ENCODE measurements at regions not wholly inside any gene's neighbourhood (a gene's known extent, or its start where the extent isn't known, plus 50 kb on each side); places are given as distances from the start of the nearest gene placed in this dataset.

DNA sequence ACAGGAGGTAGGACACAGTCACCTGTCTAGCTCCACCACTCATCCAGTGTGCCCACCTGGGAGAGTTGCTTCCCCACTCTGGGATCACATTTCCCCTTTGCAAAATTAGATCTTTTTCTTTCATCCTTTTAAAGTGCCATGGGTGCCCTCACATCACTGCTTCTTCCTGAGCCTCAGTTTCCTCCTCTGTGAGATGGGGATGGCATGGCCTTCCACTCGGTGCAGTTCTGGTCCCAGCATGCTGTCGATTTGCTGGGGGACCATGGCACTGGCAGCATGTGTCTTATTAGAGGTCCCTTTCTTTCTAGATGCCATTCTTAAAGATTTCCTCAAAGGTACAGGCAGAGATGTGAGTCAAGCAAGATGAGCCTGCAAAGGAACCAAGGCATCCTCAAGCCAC lies 158.3 kb upstream of the ZMIZ1 start:
- DNase-seq (ENCODE audit: low read depth): no peak
- TF ChIP-seq, protein P1, sequence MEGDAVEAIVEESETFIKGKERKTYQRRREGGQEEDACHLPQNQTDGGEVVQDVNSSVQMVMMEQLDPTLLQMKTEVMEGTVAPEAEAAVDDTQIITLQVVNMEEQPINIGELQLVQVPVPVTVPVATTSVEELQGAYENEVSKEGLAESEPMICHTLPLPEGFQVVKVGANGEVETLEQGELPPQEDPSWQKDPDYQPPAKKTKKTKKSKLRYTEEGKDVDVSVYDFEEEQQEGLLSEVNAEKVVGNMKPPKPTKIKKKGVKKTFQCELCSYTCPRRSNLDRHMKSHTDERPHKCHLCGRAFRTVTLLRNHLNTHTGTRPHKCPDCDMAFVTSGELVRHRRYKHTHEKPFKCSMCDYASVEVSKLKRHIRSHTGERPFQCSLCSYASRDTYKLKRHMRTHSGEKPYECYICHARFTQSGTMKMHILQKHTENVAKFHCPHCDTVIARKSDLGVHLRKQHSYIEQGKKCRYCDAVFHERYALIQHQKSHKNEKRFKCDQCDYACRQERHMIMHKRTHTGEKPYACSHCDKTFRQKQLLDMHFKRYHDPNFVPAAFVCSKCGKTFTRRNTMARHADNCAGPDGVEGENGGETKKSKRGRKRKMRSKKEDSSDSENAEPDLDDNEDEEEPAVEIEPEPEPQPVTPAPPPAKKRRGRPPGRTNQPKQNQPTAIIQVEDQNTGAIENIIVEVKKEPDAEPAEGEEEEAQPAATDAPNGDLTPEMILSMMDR (IDR thresholded peaks at IDR 0.05; ENCODE audit: insufficient read depth, low read depth, low read length, missing control alignments): no peak
- H3K4me3 ChIP-seq (ENCODE audit: low read depth, low read length): no peak overlapping the region

DNA sequence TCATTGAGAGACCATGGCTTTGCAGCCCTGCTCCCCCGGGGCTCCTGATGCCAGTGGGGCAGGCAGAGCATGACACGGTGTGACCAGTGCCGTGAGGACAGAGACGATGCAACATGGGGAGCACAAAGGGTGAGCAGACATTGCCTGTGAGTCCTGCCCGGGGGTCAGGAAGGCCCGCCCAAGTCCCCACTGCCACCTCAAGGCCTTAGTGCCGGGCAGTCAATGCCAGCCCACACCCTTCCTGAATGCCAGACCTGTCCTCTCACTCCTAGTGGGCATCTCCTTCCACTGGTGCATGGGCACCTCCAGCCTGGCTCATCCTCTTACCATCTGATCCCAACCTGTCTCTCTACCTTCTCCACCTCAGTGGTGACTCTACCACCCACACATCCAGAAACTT lies 157.9 kb upstream of the ZMIZ1 start:
- no peak overlapping the region for H3K4me3 ChIP-seq (ENCODE audit: low read depth, low read length)
- DNase-seq (ENCODE audit: low read depth): no peak
- TF ChIP-seq, protein P1 (IDR thresholded peaks at IDR 0.05; ENCODE audit: insufficient read depth, low read depth, low read length, missing control alignments): no peak

DNA sequence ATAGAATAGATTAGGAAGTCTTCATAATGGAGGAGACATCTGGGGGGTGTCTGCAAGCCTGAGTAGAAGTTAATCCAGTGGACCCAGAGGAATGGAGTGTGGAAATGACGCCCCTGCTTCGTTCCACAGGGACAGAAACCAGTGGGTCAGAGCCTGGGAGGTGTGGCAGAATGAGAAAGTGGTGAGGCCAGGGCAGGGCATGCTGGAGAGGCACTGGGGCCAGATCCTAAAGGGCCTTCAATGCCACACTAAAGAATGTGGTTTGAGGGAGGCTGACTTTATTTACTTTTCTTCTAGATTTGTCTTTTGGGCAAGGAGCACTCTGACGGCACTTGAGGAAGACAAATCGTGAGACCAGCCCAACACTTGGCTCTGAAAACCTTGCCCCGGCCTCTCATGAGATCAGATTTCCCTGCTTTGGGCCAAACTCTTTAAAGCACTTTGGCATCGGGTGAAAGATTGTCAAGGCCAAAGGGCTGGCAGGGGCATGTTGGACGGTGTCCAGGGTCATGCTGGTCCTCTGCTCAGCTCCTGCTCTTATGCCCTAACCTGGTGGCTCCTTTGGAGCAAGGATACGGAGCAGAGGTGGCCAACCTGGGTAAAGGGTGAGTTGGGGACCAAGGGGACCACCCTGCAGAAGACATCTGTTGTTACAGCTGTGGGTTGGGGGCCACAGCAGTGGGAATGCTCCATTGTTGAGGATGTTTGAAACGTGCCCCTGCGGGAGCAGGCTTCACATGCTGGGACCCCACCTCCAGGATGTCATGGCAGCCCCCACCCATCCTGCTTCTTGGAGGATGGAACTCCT lies 157.0 kb upstream of the ZMIZ1 start:
- no peak overlapping the region for H3K4me3 ChIP-seq (ENCODE audit: low read depth, low read length)
- TF ChIP-seq, protein P1 (IDR thresholded peaks at IDR 0.05; ENCODE audit: insufficient read depth, low read depth, low read length, missing control alignments): no peak
- no peak for DNase-seq (ENCODE audit: low read depth)

DNA sequence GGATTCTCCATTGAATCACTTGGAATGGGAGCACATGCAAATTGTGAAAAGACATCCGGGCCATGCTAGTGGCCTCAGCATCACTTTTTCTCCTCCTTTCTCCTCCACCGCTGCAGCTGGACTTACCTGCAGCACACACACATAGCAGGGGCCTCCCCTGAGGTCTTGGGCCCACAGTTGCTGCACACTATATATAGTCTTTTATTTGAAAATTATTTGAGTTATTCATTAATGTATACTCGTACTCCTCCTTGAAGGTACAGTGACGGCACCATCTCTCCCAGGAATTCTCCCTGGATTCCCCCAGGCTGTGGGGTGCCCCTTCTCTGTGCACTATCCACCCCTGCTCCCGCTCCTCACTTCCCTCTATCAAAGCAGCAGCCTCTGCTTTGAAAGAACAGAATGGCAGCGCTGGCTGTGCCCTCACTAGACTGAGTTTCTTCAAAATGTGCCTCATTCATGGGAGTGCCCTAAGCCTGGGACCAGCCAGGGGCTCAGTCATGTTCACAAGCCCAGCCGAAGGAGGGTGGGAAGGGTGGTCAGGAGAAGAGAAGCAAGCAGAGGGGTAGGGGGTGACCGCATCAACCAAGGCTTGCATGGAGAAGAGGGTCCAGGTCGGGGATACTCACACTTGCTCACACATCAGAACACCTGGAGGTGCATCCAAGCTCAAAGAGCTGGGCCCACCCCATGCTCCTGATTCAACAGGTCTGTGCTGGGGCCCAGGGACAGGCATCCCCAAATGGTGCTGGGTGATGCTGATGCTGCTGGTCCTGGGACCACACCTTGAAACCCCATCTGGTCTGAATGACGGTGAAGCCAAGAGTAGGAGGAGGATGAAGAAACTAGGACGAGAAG lies 156.2 kb upstream of the ZMIZ1 start:
- TF ChIP-seq, protein P1 (IDR thresholded peaks at IDR 0.05; ENCODE audit: insufficient read depth, low read depth, low read length, missing control alignments): no peak
- no peak for DNase-seq (ENCODE audit: low read depth)
- H3K4me3 ChIP-seq (ENCODE audit: low read depth, low read length): no peak overlapping the region

DNA sequence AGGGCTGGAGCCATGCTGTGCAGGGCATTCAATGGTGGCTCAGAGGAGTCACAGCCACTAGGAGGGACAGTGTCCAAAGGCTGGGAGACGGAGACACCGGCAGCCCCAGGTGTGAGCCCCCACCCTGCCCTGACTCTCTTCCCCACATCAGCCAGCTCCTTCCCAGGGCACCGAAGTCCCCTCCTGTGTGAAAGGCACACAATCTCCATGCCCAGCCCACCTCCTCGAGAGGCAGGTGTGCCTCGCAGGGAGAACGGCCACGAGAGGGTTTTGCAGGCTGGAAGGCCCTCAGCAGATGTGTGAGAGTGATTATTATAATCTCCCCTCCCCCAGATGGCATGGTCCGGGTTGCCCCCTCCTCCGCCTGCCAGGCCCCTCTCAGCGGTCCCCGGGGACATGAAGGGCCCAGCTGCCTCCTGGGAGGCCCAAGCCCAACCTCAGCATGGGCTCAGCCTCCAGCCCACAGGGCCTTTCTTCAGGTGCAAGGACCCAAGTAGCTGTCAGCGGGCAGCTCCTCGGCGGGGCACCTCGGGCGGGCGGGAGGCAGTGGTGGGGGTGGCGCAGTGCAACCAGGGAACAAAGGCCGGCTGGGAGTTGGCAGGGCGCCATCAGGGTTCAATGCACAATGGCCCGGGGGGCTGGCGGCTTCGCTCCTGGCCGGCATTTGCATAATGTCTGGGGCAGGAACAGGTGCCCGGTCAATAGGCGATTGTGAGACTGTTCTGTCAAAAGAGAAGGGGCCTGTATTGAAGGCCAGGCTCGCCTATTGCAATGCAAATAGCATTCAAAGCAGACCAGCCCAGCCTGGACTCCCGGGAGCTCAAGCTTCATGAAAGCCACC lies 155.3 kb upstream of the ZMIZ1 start:
- peak; percentile 5 for DNase-seq (ENCODE audit: low read depth)
- TF ChIP-seq, protein P1 (IDR thresholded peaks at IDR 0.05; ENCODE audit: insufficient read depth, low read depth, low read length, missing control alignments): no peak

DNA sequence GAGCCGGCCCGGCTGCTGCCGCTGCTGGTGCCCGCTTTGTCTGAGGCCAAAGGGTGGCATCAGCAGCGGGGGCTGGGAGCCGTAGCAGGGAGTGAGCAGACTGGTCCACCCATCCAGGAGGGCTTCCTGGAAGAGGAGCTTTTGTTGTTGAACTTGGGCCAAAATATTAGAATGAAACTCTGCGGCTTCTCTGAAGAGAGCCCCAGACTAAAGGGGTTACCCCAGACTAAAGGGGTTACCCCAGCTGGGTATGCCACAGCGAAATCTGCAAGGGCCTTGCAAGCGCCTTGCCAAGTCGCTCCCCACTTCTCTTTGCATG lies 154.7 kb upstream of the ZMIZ1 start:
- TF ChIP-seq, protein P1 (IDR thresholded peaks at IDR 0.05; ENCODE audit: insufficient read depth, low read depth, low read length, missing control alignments): no peak
- no peak overlapping the region for H3K4me3 ChIP-seq (ENCODE audit: low read depth, low read length)
- DNase-seq (ENCODE audit: low read depth): peak; percentile 21

More for the DNA sequence above, 155.3 kb upstream of the ZMIZ1 start:
- H3K4me3 ChIP-seq (ENCODE audit: low read depth, low read length): no peak overlapping the region

Measured in GM12865 (cell line).